ENCODE measurements at regions not wholly inside any gene's neighbourhood (a gene's known extent, or its start where the extent isn't known, plus 50 kb on each side); places are given as distances from the start of the nearest gene placed in this dataset.

GRCh38 chr18:56085551-56085950 lies 497.6 kb upstream of the TCF4 start:
- Histone ChIP-seq H3K4me1 (ENCODE audit: control insufficient read depth, insufficient read depth, low read length) (no peaks in the 10 kb centered on the region), H3K36me3 (ENCODE audit: control insufficient read depth in 2 of 2, insufficient read depth in 1 of 2, low read length in 2 of 2) (no peaks in the 10 kb centered on the region), H3K4me3 (ENCODE audit: low read depth, low read length) (no peak overlapping the region), H3K9me3 (ENCODE audit: control insufficient read depth, insufficient read depth, low read depth, low read length) (no peaks in the 10 kb centered on the region), H3K27ac (ENCODE audit: extremely low read depth, low read depth, low read length) (no peak overlapping the region)
- ChIA-PET POLR2A (no interaction called here), CTCF (no interaction called here)
- TF ChIP-seq ZNF184 (tag by site-specific recombination; IDR thresholded peaks at IDR 0.05) (no peak), ZNF155 (tag by site-specific recombination; IDR thresholded peaks at IDR 0.05) (no peak), ZBTB48 (tag by site-specific recombination; IDR thresholded peaks at IDR 0.05) (no peak), CTCF (tag by site-specific recombination; IDR thresholded peaks at IDR 0.05) (no peak), ZNF76 (tag by site-specific recombination; IDR thresholded peaks at IDR 0.05; ENCODE audit: borderline replicate concordance, low read depth) (no peak), ZNF624 (tag by site-specific recombination; IDR thresholded peaks at IDR 0.05) (no peak), ZNF416 (tag by site-specific recombination; IDR thresholded peaks at IDR 0.05) (no peak), MYNN (tag by site-specific recombination; IDR thresholded peaks at IDR 0.05; ENCODE audit: borderline replicate concordance) (no peak)
- TF ChIP-seq, protein P1, sequence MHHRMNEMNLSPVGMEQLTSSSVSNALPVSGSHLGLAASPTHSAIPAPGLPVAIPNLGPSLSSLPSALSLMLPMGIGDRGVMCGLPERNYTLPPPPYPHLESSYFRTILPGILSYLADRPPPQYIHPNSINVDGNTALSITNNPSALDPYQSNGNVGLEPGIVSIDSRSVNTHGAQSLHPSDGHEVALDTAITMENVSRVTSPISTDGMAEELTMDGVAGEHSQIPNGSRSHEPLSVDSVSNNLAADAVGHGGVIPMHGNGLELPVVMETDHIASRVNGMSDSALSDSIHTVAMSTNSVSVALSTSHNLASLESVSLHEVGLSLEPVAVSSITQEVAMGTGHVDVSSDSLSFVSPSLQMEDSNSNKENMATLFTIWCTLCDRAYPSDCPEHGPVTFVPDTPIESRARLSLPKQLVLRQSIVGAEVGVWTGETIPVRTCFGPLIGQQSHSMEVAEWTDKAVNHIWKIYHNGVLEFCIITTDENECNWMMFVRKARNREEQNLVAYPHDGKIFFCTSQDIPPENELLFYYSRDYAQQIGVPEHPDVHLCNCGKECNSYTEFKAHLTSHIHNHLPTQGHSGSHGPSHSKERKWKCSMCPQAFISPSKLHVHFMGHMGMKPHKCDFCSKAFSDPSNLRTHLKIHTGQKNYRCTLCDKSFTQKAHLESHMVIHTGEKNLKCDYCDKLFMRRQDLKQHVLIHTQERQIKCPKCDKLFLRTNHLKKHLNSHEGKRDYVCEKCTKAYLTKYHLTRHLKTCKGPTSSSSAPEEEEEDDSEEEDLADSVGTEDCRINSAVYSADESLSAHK (tag by site-specific recombination; IDR thresholded peaks at IDR 0.05) = no peak

DNA sequence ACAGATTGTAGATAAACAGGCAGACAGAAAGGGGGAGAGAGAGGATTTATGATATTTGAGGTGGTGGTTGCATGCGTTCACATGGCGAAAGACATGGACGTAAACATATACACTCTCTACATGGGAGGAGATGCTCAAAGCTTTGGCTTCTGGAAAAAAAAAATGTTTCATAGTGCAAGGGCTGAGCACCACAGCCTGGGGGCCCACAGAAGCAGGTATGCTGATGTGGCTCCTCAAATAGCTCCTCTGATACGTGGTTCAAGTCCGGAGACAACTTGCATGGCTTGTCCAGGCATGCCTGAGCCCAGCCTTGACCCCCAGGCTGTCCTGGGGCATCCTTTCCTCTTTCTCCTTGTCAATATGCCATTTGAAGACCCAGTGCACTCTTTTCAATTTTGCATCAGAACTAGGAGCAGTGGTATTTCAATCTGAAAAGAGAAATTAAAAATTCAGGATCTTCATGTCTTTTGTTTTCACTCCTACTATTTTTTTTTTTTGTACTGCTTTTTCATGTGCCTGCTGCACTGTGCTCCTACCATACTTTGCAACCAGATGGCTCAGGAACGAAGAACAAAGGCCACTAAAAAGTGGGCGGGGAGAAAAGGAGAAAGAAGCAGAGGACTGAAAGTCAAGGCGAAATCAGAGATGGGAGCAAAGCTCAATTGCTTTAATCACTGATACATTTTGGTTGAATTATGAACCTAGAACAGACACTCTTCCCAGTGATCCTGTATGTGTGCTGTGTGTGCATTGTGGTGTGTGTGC lies 495.7 kb upstream of the TCF4 start:
- ChIA-PET CTCF (interaction anchor here (0.7 kb wide), 1 partner anchor 1409 kb away, joined by 3 read pairs; no protein-coding TSS in a partner anchor), POLR2A (no interaction called here)
- Histone ChIP-seq H3K4me1 (ENCODE audit: control insufficient read depth, insufficient read depth, low read length) (no peaks in the 10 kb centered on the region), H3K9me3 (ENCODE audit: control insufficient read depth, insufficient read depth, low read depth, low read length) (no peaks in the 10 kb centered on the region), H3K27ac (ENCODE audit: extremely low read depth, low read depth, low read length) (no peak overlapping the region), H3K36me3 (ENCODE audit: control insufficient read depth in 2 of 2, insufficient read depth in 1 of 2, low read length in 2 of 2) (no peaks in the 10 kb centered on the region), H3K4me3 (ENCODE audit: low read depth, low read length) (no peak overlapping the region)
- TF ChIP-seq ZNF223 (tag by site-specific recombination; IDR thresholded peaks at IDR 0.05) = no peak
- TF ChIP-seq ZEB2 (tag by site-specific recombination; IDR thresholded peaks at IDR 0.05) = no peak
- TF ChIP-seq SALL2 (tag by site-specific recombination; IDR thresholded peaks at IDR 0.05; ENCODE audit: borderline replicate concordance) = no peak
- no peak for TF ChIP-seq ZNF350 (tag by site-specific recombination; IDR thresholded peaks at IDR 0.05)
- TF ChIP-seq ZNF2 (tag by site-specific recombination; IDR thresholded peaks at IDR 0.05) = no peak
- no peak for TF ChIP-seq ZIC2 (tag by site-specific recombination; IDR thresholded peaks at IDR 0.05)
- TF ChIP-seq ZNF157 (tag by site-specific recombination; IDR thresholded peaks at IDR 0.05) = no peak
- no peak for TF ChIP-seq ZNF658 (tag by site-specific recombination; IDR thresholded peaks at IDR 0.05)
- no peak for TF ChIP-seq BCL6B (tag by site-specific recombination; IDR thresholded peaks at IDR 0.05)
- no peak for TF ChIP-seq WT1 (tag by site-specific recombination; IDR thresholded peaks at IDR 0.05)
- TF ChIP-seq ZNF610 (tag by site-specific recombination; IDR thresholded peaks at IDR 0.05; ENCODE audit: borderline replicate concordance) = no peak
- no peak for TF ChIP-seq ZBTB1 (tag by site-specific recombination; IDR thresholded peaks at IDR 0.05)
- no peak for TF ChIP-seq ZNF132 (tag by site-specific recombination; IDR thresholded peaks at IDR 0.05; ENCODE audit: borderline replicate concordance)
- TF ChIP-seq ZNF24 (tag by site-specific recombination; IDR thresholded peaks at IDR 0.05) = no peak
